Breast epithelium (tissue), 3 donors: ENCODE measurements at regions not wholly inside any gene's neighbourhood (a gene's known extent, or its start where the extent isn't known, plus 50 kb on each side); places are given as distances from the start of the nearest gene placed in this dataset.

Source experiments
- CTCF ChIP-seq, 3 donors: fragments of 450-650 bp; IDR thresholded peaks; one replicate each; pipeline ENCODE4 v1.5.1; 2016 to 2017; ENCODE audit warnings: antibody characterized with exemption in 3 of 3, mild to moderate bottlenecking in 3 of 3, moderate library complexity in 3 of 3
- POLR2AphosphoS5 ChIP-seq, 3 donors: sonication (generic); formaldehyde crosslinking; IDR thresholded peaks; one replicate each; pipeline ENCODE4 v1.6.1; 2017; ENCODE audit warnings: antibody characterized with exemption in 3 of 3

DNA sequence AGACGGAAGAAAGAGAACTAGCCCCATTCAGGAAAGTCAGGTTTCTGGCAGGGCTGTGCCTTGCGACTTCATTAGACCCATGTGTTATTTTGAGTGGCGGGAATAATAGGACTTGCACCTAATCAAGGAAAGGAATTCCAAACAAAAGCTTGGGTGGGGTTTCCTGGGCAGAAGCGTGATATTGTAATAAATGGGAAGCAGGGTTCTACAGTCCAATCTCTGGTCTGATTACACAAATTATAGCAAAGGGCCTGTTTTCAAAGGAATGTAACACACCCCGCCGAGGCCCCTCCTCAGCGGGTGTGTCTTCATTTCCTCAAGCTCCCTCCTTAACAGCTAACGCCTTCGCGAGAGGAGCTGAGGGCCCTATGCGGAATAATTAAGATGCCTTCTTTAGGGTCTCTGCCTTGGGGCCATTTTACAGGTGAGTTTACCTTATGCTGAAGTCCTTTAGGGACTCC, 396.0 kb upstream of the C2CD4B start:
- TF ChIP-seq POLR2AphosphoS5 (IDR thresholded peaks at IDR 0.05) = no peak
- TF ChIP-seq CTCF (IDR thresholded peaks at IDR 0.05) = no peak
